Body of pancreas (tissue), 4 donors: ENCODE measurements at regions not wholly inside any gene's neighbourhood (a gene's known extent, or its start where the extent isn't known, plus 50 kb on each side); places are given as distances from the start of the nearest gene placed in this dataset.
A peak's percentile ranks its signal among the peaks of the same experiment; 100 is the strongest.
"Not testable (repeated sequence)": the region's sequence is repeated elsewhere in the genome, so short reads cannot be mapped to it uniquely, and the experiment has no call there.

Experiments used
- ATAC-seq: fragments of 150-250 bp; one replicate; pipeline ENCODE4 v1.9.1; 2016
- DNase-seq, 4 donors: peaks; one replicate each; pipeline ENCODE4 v3.0.0-alpha.2; 2019
- H3K27ac ChIP-seq, 4 donors: fragments of 200-600 bp; sonication (generic); 1 replicate in 3 of 4; 2 replicates in 1 of 4; pipeline versions ENCODE4 v1.5.1 to v1.6.1; 2016 to 2019; ENCODE audit warnings: mild to moderate bottlenecking in 1 of 4, mixed read lengths in 1 of 4, moderate library complexity in 1 of 4
- H3K27me3 ChIP-seq, 2 donors: fragments of 200-600 bp; sonication (generic); one replicate each; pipeline ENCODE4 v1.6.0; 2016; ENCODE audit warnings: mild to moderate bottlenecking in 1 of 2
- H3K36me3 ChIP-seq, 2 donors: fragments of 200-600 bp; sonication (generic); replicated peaks in 1 of 2; 2 replicates each; pipeline ENCODE4 v1.5.1; 2016; ENCODE audit warnings: low read depth in 2 of 2; ENCODE audit not compliant: insufficient read depth in 1 of 2
- H3K4me1 ChIP-seq: fragments of 200-600 bp; sonication (generic); one replicate; pipeline ENCODE4 v1.6.0; 2016
- H3K4me3 ChIP-seq, 2 donors: fragments of 200-600 bp; sonication (generic); 1 replicate in 1 of 2; 2 replicates in 1 of 2; pipeline ENCODE4 v1.5.1; 2016 to 2019
- H3K9me3 ChIP-seq, 3 donors: fragments of 200-600 bp; sonication (generic); 1 replicate in 2 of 3; 2 replicates in 1 of 3; pipeline ENCODE4 v1.5.1; 2016
- CTCF ChIP-seq, 7 experiments: fragments of 450-650 bp in 4 of 7; fragments of 200-600 bp in 3 of 7; sonication (generic) in 3 of 7; IDR thresholded peaks; one replicate each; pipeline ENCODE4 v1.5.1; 2016 to 2019; ENCODE audit warnings: antibody characterized with exemption in 7 of 7
- POLR2A ChIP-seq, 3 donors: fragments of 450-650 bp; IDR thresholded peaks; one replicate each; pipeline ENCODE4 v1.6.1; 2016; ENCODE audit warnings: antibody characterized with exemption in 3 of 3, mild to moderate bottlenecking in 2 of 3
- WGBS, 2 donors: methylation state at CpG; one replicate each; pipeline ENCODE4 v1.1.5; 2017; 5-methylcytosine and 5-hydroxymethylcytosine counted together
- intact Hi-C: fragments of 100-400 bp; cut with DNase I; formaldehyde crosslinking; loops from one replicate; pipeline ENCODE4 v1.15.1; 2023

GRCh38 chr14:101084436-101084826 lies 180.9 kb upstream of the RTL1 start:
- Histone ChIP-seq H3K27ac (no peak overlapping the region), H3K4me3 (no peak overlapping the region), H3K9me3 (no peaks in the 10 kb centered on the region), H3K27me3 (no peaks in the 10 kb centered on the region), H3K4me1 (no peaks in the 10 kb centered on the region), H3K36me3 (no peaks in the 10 kb centered on the region)
- ATAC-seq (no peak), DNase-seq (no peak)
- WGBS, 2 donors, result 78 to 86% methylated on average over 6 of the region's 6 CpGs
- no peak for TF ChIP-seq POLR2A (IDR thresholded peaks at IDR 0.05)
- intact Hi-C loops, result no loop called here

GRCh38 chr14:101086926-101087325 lies 183.4 kb upstream of the RTL1 start:
- ATAC-seq, result no peak
- 61 to 64% methylated on average over 3 of the region's 3 CpGs for whole genome bisulfite sequencing, 2 donors
- intact Hi-C loops, result no loop called here

GRCh38 chr14:101087614-101088394 lies 184.3 kb upstream of the RTL1 start:
- H3K27me3 ChIP-seq, result no peaks in the 10 kb centered on the region
- no peak for ATAC-seq

More at GRCh38 chr14:101086926-101087325, 183.4 kb upstream of the RTL1 start:
- Histone ChIP-seq H3K36me3 (no peaks in the 10 kb centered on the region), H3K27ac (no peak overlapping the region), H3K4me3 (no peak overlapping the region), H3K27me3 (no peaks in the 10 kb centered on the region), H3K4me1 (no peaks in the 10 kb centered on the region), H3K9me3 (no peaks in the 10 kb centered on the region)
- TF ChIP-seq CTCF (IDR thresholded peaks at IDR 0.05), result no peak
- no peak for TF ChIP-seq POLR2A (IDR thresholded peaks at IDR 0.05)
- no peak for DNase-seq

GRCh38 chr14:101088395-101088667 lies 184.8 kb upstream of the RTL1 start:
- intact Hi-C loops, result no loop called here
- no peaks in the 10 kb centered on the region for H3K27me3 ChIP-seq
- DNase-seq (peak in 1 of 4 donors; percentile 2), ATAC-seq (no peak)
- WGBS, 2 donors, result 91 to 100% methylated on average over 4 to 6 of the region's 6 CpGs
- no peak overlapping the region for H3K27ac ChIP-seq
- TF ChIP-seq POLR2A (IDR thresholded peaks at IDR 0.05) (no peak), CTCF (IDR thresholded peaks at IDR 0.05) (no peak)
- H3K9me3 ChIP-seq, result no peaks in the 10 kb centered on the region
- no peaks in the 10 kb centered on the region for H3K36me3 ChIP-seq
- H3K4me1 ChIP-seq, result no peaks in the 10 kb centered on the region
- H3K4me3 ChIP-seq, result no peak overlapping the region

More at GRCh38 chr14:101087614-101088394, 184.3 kb upstream of the RTL1 start:
- intact Hi-C loops, result no loop called here
- Histone ChIP-seq H3K27ac (no peak overlapping the region), H3K9me3 (no peaks in the 10 kb centered on the region), H3K4me3 (no peak overlapping the region), H3K36me3 (no peaks in the 10 kb centered on the region), H3K4me1 (no peaks in the 10 kb centered on the region)
- 82 to 83% methylated on average over 10 to 11 of the region's 11 CpGs for WGBS, 2 donors
- DNase-seq, result peak in 1 of 4 donors; percentile 2
- TF ChIP-seq CTCF (IDR thresholded peaks at IDR 0.05) (no peak), POLR2A (IDR thresholded peaks at IDR 0.05) (no peak)

GRCh38 chr14:101088714-101089113 lies 185.2 kb upstream of the RTL1 start:
- WGBS, 2 donors, result 82 to 87% methylated on average over 3 of the region's 3 CpGs
- DNase-seq (no peak), ATAC-seq (no peak)
- intact Hi-C loops, result no loop called here
- Histone ChIP-seq H3K27me3 (no peaks in the 10 kb centered on the region), H3K4me1 (no peaks in the 10 kb centered on the region), H3K4me3 (no peak overlapping the region), H3K36me3 (no peaks in the 10 kb centered on the region), H3K27ac (no peak overlapping the region), H3K9me3 (no peaks in the 10 kb centered on the region)
- TF ChIP-seq POLR2A (IDR thresholded peaks at IDR 0.05) (no peak), CTCF (IDR thresholded peaks at IDR 0.05) (no peak)

GRCh38 chr14:101090478-101090877 lies 187.0 kb upstream of the RTL1 start:
- not testable (repeated sequence) for ATAC-seq

More at GRCh38 chr14:101090478-101090877, 187.0 kb upstream of the RTL1 start:
- 85 to 89% methylated on average over 11 of the region's 11 CpGs for WGBS, 2 donors
- H3K4me3 ChIP-seq, DNase-seq, H3K36me3 ChIP-seq, intact Hi-C loops, H3K4me1 ChIP-seq, H3K9me3 ChIP-seq, H3K27ac ChIP-seq, H3K27me3 ChIP-seq: not testable (repeated sequence)
